SK-N-SH treated with all-trans-retinoic acid at 6 μM for 48 hours (cell line): ENCODE measurements at regions not wholly inside any gene's neighbourhood (a gene's known extent, or its start where the extent isn't known, plus 50 kb on each side); places are given as distances from the start of the nearest gene placed in this dataset.

Source experiments
- BACH2 ChIP-seq: fragments of 250-450 bp; sonication (Bioruptor Pico); IDR thresholded peaks from 2 replicates; pipeline ENCODE4 v1.9.0; 2021; ENCODE audit warnings: mild to moderate bottlenecking, borderline replicate concordance
- TCF4 ChIP-seq: fragments of 250-450 bp; sonication (Bioruptor Pico); IDR thresholded peaks from 2 replicates; pipeline ENCODE4 v1.8.0; 2021; ENCODE audit warnings: mild to moderate bottlenecking, moderate library complexity, borderline replicate concordance

GRCh38 chr17:5719976-5720375 is 135.7 kb upstream of the NLRP1 start:
- TF ChIP-seq TCF4 (CRISPR knock-in tag): no peak
- no peak for TF ChIP-seq BACH2 (CRISPR knock-in tag)
